ENCODE measurements at regions not wholly inside any gene's neighbourhood (a gene's known extent, or its start where the extent isn't known, plus 50 kb on each side); places are given as distances from the start of the nearest gene placed in this dataset.

GRCh38 chr10:42934351-42934811 is 142.5 kb upstream of the RET start:
- Histone ChIP-seq H3K9ac (ENCODE audit: low read length) (no peak overlapping the region), H3K4me1 (ENCODE audit: control insufficient read depth, low read depth, low read length) (no peaks in the 10 kb centered on the region), H3K9me3 (ENCODE audit: control insufficient read depth, low read depth, low read length) (no peaks in the 10 kb centered on the region), H3K27me3 (ENCODE audit: control insufficient read depth, insufficient read depth, low read length) (peaks cover 20% of the 10 kb centered on the region), H3K36me3 (ENCODE audit: control insufficient read depth, low read depth, low read length) (no peaks in the 10 kb centered on the region), H3K27ac (ENCODE audit: low read length) (no peak overlapping the region), H3K4me3 (ENCODE audit: low read length) (no peak overlapping the region)

GRCh38 chr10:42934842-42935241 is 142.0 kb upstream of the RET start:
- no peak overlapping the region for H3K9ac ChIP-seq (ENCODE audit: low read length)
- no peak overlapping the region for H3K27ac ChIP-seq (ENCODE audit: low read length)
- peaks cover 20% of the 10 kb centered on the region for H3K27me3 ChIP-seq (ENCODE audit: control insufficient read depth, insufficient read depth, low read length)
- H3K4me3 ChIP-seq (ENCODE audit: low read length): no peak overlapping the region
- no peaks in the 10 kb centered on the region for H3K9me3 ChIP-seq (ENCODE audit: control insufficient read depth, low read depth, low read length)
- no peaks in the 10 kb centered on the region for H3K4me1 ChIP-seq (ENCODE audit: control insufficient read depth, low read depth, low read length)
- H3K36me3 ChIP-seq (ENCODE audit: control insufficient read depth, low read depth, low read length): no peaks in the 10 kb centered on the region

- peaks cover 20% of the 10 kb centered on the region for H3K27me3 ChIP-seq (ENCODE audit: control insufficient read depth, insufficient read depth, low read length)
Measured at GRCh38 chr10:42935466-42935865, 141.4 kb upstream of the RET start.

GRCh38 chr10:42936580-42936979 is 140.3 kb upstream of the RET start:
- no peak overlapping the region for H3K9ac ChIP-seq (ENCODE audit: low read length)
- no peaks in the 10 kb centered on the region for H3K4me1 ChIP-seq (ENCODE audit: control insufficient read depth, low read depth, low read length)
- H3K9me3 ChIP-seq (ENCODE audit: control insufficient read depth, low read depth, low read length): no peaks in the 10 kb centered on the region
- no peak overlapping the region for H3K27ac ChIP-seq (ENCODE audit: low read length)
- no peaks in the 10 kb centered on the region for H3K36me3 ChIP-seq (ENCODE audit: control insufficient read depth, low read depth, low read length)
- peaks cover 20% of the 10 kb centered on the region for H3K27me3 ChIP-seq (ENCODE audit: control insufficient read depth, insufficient read depth, low read length)
- no peak overlapping the region for H3K4me3 ChIP-seq (ENCODE audit: low read length)

More at GRCh38 chr10:42935466-42935865, 141.4 kb upstream of the RET start:
- no peaks in the 10 kb centered on the region for H3K9me3 ChIP-seq (ENCODE audit: control insufficient read depth, low read depth, low read length)
- no peaks in the 10 kb centered on the region for H3K36me3 ChIP-seq (ENCODE audit: control insufficient read depth, low read depth, low read length)
- H3K4me1 ChIP-seq (ENCODE audit: control insufficient read depth, low read depth, low read length): no peaks in the 10 kb centered on the region
- H3K9ac ChIP-seq (ENCODE audit: low read length): no peak overlapping the region
- no peak overlapping the region for H3K4me3 ChIP-seq (ENCODE audit: low read length)
- H3K27ac ChIP-seq (ENCODE audit: low read length): no peak overlapping the region

GRCh38 chr10:42937048-42937447 is 139.8 kb upstream of the RET start:
- Histone ChIP-seq H3K27me3 (ENCODE audit: control insufficient read depth, insufficient read depth, low read length) (peaks cover 20% of the 10 kb centered on the region), H3K4me3 (ENCODE audit: low read length) (no peak overlapping the region), H3K27ac (ENCODE audit: low read length) (no peak overlapping the region), H3K9me3 (ENCODE audit: control insufficient read depth, low read depth, low read length) (no peaks in the 10 kb centered on the region), H3K4me1 (ENCODE audit: control insufficient read depth, low read depth, low read length) (no peaks in the 10 kb centered on the region), H3K36me3 (ENCODE audit: control insufficient read depth, low read depth, low read length) (no peaks in the 10 kb centered on the region), H3K9ac (ENCODE audit: low read length) (no peak overlapping the region)

- no peaks in the 10 kb centered on the region for H3K4me1 ChIP-seq (ENCODE audit: control insufficient read depth, low read depth, low read length)
- H3K9me3 ChIP-seq (ENCODE audit: control insufficient read depth, low read depth, low read length): no peaks in the 10 kb centered on the region
- peaks cover 20% of the 10 kb centered on the region for H3K27me3 ChIP-seq (ENCODE audit: control insufficient read depth, insufficient read depth, low read length)
- no peak overlapping the region for H3K9ac ChIP-seq (ENCODE audit: low read length)
- H3K4me3 ChIP-seq (ENCODE audit: low read length): no peak overlapping the region
- no peaks in the 10 kb centered on the region for H3K36me3 ChIP-seq (ENCODE audit: control insufficient read depth, low read depth, low read length)
- H3K27ac ChIP-seq (ENCODE audit: low read length): no peak overlapping the region
Measured at GRCh38 chr10:42937649-42938180, 139.2 kb upstream of the RET start.

GRCh38 chr10:42938351-42938750 is 138.5 kb upstream of the RET start:
- no peaks in the 10 kb centered on the region for H3K36me3 ChIP-seq (ENCODE audit: control insufficient read depth, low read depth, low read length)
- no peaks in the 10 kb centered on the region for H3K9me3 ChIP-seq (ENCODE audit: control insufficient read depth, low read depth, low read length)
- H3K27ac ChIP-seq (ENCODE audit: low read length): no peak overlapping the region
- H3K9ac ChIP-seq (ENCODE audit: low read length): no peak overlapping the region
- no peaks in the 10 kb centered on the region for H3K4me1 ChIP-seq (ENCODE audit: control insufficient read depth, low read depth, low read length)
- H3K4me3 ChIP-seq (ENCODE audit: low read length): no peak overlapping the region
- H3K27me3 ChIP-seq (ENCODE audit: control insufficient read depth, insufficient read depth, low read length): peaks cover 14% of the 10 kb centered on the region

- Histone ChIP-seq H3K9ac (ENCODE audit: low read length) (no peak overlapping the region), H3K27ac (ENCODE audit: low read length) (no peak overlapping the region), H3K9me3 (ENCODE audit: control insufficient read depth, low read depth, low read length) (no peaks in the 10 kb centered on the region)
Measured at GRCh38 chr10:42939237-42939636, 137.6 kb upstream of the RET start.

GRCh38 chr10:42939685-42940366 is 137.0 kb upstream of the RET start:
- Histone ChIP-seq H3K36me3 (ENCODE audit: control insufficient read depth, low read depth, low read length) (no peaks in the 10 kb centered on the region), H3K27me3 (ENCODE audit: control insufficient read depth, insufficient read depth, low read length) (no peaks in the 10 kb centered on the region), H3K27ac (ENCODE audit: low read length) (no peak overlapping the region), H3K4me3 (ENCODE audit: low read length) (no peak overlapping the region), H3K4me1 (ENCODE audit: control insufficient read depth, low read depth, low read length) (no peaks in the 10 kb centered on the region), H3K9ac (ENCODE audit: low read length) (no peak overlapping the region), H3K9me3 (ENCODE audit: control insufficient read depth, low read depth, low read length) (no peaks in the 10 kb centered on the region)

More at GRCh38 chr10:42939237-42939636, 137.6 kb upstream of the RET start:
- Histone ChIP-seq H3K36me3 (ENCODE audit: control insufficient read depth, low read depth, low read length) (no peaks in the 10 kb centered on the region), H3K4me1 (ENCODE audit: control insufficient read depth, low read depth, low read length) (no peaks in the 10 kb centered on the region), H3K4me3 (ENCODE audit: low read length) (no peak overlapping the region), H3K27me3 (ENCODE audit: control insufficient read depth, insufficient read depth, low read length) (peaks cover 5% of the 10 kb centered on the region)

GRCh38 chr10:42940487-42941294 is 136.2 kb upstream of the RET start:
- H3K4me3 ChIP-seq (ENCODE audit: low read length): no peak overlapping the region
- no peaks in the 10 kb centered on the region for H3K4me1 ChIP-seq (ENCODE audit: control insufficient read depth, low read depth, low read length)
- no peaks in the 10 kb centered on the region for H3K9me3 ChIP-seq (ENCODE audit: control insufficient read depth, low read depth, low read length)
- H3K27ac ChIP-seq (ENCODE audit: low read length): no peak overlapping the region
- H3K9ac ChIP-seq (ENCODE audit: low read length): no peak overlapping the region
- no peaks in the 10 kb centered on the region for H3K27me3 ChIP-seq (ENCODE audit: control insufficient read depth, insufficient read depth, low read length)
- no peaks in the 10 kb centered on the region for H3K36me3 ChIP-seq (ENCODE audit: control insufficient read depth, low read depth, low read length)

- H3K36me3 ChIP-seq (ENCODE audit: control insufficient read depth, low read depth, low read length): no peaks in the 10 kb centered on the region
- H3K27me3 ChIP-seq (ENCODE audit: control insufficient read depth, insufficient read depth, low read length): no peaks in the 10 kb centered on the region
- no peak overlapping the region for H3K27ac ChIP-seq (ENCODE audit: low read length)
- H3K4me1 ChIP-seq (ENCODE audit: control insufficient read depth, low read depth, low read length): no peaks in the 10 kb centered on the region
- no peak overlapping the region for H3K4me3 ChIP-seq (ENCODE audit: low read length)
- H3K9me3 ChIP-seq (ENCODE audit: control insufficient read depth, low read depth, low read length): no peaks in the 10 kb centered on the region
- no peak overlapping the region for H3K9ac ChIP-seq (ENCODE audit: low read length)
Measured at GRCh38 chr10:42941295-42941644, 135.6 kb upstream of the RET start.

All from iPS-18a (cell line).